ENCODE measurements at regions not wholly inside any gene's neighbourhood (a gene's known extent, or its start where the extent isn't known, plus 50 kb on each side); places are given as distances from the start of the nearest gene placed in this dataset.

DNA sequence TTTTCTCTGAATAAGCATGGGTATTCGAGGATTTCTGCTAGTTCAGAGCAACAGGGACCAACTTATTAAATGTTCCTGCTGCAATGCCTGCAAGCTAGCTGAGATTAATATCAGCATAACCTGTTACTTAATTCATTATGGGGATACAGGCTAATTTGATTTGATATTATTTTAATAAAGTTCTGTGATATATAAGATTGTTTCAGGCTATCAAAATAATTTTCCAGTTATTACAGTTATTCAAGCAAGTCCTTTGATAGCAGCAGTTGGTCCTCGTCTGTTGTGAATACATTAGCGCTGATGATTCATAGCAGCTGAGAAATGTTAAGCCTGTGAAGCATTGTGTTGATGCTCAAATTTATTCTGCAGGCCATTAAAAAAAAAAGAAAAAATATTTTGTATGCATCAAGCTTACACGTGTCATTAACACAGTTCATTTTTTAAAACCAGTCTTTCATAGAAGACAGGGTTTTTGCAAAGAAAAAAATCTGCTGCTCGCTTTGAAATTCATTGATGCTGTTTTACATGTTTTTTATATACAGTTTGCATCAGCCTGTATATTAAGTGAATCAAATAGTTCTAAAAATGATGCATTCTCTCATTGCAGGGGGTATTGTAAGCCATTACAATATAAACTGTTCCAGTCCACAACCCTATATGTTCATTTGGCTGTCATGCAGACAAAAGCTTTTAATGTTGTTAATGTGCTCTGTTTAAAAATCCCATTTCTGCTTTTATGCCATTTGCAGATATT lies 482.5 kb downstream of the BCL11A start:
- CTCF ChIA-PET = no interaction called here

DNA sequence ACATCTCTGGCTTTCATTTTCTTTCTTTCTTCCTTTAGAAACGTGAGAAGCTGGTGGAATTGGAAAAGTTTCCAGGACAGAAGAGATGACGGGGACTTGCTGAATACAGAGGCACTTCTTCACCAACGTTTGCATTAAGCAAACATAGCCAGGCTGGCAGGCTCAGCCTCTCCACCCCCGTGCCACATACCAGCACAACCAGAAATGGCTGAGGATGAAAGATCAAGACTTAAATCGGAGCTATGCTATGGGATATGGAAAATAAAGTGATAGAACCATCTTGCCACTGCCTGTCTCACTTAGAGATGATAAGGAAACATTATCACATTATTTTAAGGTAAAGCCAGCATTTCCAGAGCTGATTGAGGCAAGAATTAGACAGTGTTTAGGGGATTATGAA lies 483.3 kb downstream of the BCL11A start:
- POLR2A ChIA-PET = no interaction called here
- CTCF ChIA-PET = no interaction called here

More for the DNA sequence above, 482.5 kb downstream of the BCL11A start:
- POLR2A ChIA-PET = no interaction called here

DNA sequence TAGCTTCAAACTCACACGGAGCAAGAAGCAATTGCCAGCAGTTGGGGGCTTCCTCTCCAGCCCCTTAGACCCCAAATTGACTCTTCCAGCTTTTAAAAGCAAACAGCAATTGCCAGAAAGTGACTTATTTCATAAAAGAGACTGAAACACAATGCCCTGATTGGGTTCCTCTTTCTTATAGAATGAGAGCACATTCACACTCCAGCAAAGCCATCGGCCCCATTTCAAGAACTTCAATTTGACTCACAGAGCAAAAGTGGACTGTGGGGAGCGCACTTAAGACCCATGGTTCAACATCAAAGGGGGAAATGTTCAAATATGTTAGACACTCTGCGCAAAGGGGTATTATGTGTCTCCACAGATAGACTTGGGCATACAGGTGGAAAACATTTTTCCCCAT lies 484.7 kb downstream of the BCL11A start:
- POLR2A ChIA-PET = no interaction called here
- CTCF ChIA-PET = no interaction called here

DNA sequence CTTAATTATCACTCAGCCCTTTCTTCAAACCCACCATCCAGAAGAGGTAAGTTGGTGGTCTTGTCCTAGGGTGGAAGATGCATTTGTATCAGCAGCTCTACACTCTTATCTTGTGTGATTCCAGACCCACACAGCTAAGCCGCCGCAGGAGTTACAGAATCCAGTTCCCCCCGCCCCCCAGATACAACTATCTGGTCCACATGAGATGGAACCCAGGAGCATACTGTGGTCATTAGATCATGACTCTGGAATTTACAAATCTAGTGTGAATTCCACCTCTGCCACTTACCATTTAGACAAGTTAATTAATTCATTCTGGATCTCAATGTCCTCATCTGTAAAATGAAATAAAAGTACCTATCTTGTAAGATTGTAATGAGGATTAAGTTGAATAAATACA lies 486.4 kb downstream of the BCL11A start:
- POLR2A ChIA-PET = no interaction called here
- CTCF ChIA-PET = no interaction called here

DNA sequence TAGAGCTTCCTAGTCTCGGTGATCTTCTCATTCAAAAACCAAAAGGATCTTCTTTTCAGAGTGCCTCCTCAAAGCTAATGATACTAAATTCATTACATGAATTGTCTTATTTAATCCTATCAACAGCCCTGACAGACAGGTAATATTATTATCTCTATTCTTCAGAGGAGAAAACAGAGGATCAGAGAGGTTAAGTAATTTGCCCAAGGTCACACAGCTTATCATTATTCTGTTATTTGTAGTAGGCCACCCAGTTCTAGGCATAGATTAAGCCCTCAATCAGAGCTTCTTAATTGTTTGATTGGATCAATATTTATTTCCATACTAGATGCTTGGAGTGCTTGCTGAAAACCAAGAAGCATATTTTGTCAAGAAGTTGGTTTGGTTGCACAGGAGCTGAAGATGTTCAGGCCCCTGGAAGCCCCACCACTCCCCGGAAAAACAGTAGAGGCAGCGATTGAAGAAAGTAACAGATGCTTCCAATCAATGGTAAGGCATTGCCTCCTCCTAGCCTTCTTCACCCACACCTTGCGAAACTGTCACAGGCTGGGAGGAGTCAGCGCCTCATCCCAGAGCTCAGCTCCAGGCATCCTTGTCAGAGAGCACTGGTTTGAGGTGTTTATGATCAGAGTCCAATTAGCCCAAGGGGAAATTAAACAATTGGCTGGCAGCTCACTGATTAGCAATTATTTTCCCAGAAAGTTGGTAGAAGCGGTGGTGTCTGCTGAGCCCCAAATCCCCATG lies 487.2 kb downstream of the BCL11A start:
- CTCF ChIA-PET = no interaction called here
- POLR2A ChIA-PET = no interaction called here

DNA sequence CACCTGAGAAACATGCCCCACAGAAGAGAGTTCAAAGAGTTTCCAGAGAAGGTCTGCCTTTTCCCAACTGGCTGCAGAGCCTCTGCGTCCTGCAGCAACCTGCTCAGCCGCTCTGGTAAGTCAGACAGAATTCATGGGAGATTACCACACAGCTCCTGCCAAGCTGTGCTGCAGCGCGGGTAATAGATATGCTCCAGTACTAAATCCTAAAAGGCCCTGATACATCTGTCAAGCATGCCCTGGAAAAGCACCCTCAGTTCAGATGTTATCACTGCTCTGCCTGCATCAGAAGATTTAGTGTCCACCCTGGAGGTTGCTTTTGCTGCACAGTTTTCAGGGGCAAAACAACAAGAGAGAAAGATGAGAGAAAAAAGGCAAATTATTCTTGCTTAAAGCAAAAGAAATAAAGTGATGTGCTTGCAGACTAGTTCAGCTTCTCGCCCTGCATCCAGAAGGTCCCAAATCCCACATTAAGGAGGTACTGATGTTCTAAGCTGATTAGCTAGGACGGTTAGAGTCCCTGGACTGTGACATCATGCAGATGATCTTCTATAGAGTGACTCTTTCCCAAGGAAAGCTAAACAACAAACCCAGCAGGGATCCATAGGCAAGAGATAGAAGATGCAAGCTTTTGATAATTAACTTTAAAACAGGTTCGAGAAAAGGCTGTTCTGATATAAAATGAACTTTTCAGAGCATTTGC lies 488.6 kb downstream of the BCL11A start:
- ChIA-PET POLR2A (no interaction called here), CTCF (no interaction called here)

DNA sequence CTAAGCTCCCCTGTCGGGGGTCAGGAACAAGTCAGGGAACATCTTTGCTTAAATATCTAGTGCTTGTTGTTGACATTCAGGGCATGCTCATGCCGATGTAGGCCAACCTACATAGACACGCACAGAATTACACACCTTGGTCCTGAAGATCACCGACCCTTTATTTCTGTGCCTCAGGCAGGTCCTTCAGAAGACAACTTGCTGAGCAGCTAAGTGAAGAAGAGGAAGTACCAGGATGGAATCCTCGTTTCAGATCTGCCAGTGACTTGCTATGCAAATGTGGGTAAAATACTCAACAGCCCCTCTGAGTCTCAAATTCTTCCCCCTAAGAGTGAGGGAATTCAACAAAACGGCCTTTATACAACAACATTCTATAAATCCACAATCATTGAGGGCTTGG lies 494.7 kb downstream of the BCL11A start:
- ChIA-PET CTCF (no interaction called here), POLR2A (no interaction called here)

DNA sequence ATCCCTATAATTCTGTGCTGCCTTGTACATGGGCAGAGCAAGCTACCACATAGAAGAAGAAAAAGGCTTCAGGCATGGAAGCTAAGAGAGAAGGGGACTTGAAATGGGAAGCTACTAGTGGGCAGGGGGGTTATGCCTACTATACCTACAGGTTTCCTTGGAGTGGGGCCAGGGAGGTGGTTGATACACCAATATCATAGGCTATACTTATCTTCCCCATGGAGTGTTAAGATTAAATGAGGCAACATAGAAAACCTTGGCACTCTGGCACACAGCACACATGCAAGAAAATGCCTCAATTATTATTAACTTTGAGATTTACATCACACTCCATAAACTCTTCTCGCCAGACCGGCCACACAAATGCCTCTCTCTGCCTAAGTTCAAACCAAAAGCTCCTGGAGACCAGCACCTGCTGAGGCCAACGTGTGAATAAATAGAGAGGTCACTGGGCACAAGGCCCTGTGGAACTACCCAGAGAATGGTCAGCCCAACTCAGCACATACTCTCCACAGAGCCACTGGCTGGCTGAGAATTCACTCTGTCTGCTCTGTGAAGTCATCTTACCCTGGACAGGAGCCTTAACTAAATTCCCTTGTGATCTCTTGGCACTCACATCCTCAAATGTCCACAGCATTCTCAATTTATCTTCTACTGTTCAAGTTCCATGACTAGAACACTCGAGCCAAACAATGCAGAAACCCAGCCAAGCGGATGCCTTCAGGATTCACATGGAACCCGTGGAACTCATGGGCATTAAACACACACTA lies 498.7 kb downstream of the BCL11A start:
- ChIA-PET POLR2A (no interaction called here), CTCF (no interaction called here)

DNA sequence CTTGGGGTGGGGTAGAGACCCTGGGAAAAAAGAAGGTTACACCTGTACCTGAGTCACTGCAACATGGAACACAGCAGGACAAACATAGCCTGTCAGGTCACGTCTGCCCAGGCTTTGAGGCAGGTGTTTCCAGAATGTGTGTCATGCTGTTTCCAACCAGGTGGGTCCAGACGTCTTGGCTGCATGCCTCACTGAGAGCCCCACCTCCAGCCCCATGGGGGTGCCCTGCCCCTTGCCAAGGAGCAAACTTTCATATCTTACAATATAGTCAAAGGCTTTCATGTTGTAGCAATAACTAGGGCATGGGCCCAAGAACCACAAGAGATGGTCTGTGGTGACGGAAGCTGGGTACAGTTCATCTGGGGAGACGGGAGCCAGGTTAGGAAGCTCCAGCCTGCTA lies 499.7 kb downstream of the BCL11A start:
- ChIA-PET CTCF (no interaction called here), POLR2A (no interaction called here)

DNA sequence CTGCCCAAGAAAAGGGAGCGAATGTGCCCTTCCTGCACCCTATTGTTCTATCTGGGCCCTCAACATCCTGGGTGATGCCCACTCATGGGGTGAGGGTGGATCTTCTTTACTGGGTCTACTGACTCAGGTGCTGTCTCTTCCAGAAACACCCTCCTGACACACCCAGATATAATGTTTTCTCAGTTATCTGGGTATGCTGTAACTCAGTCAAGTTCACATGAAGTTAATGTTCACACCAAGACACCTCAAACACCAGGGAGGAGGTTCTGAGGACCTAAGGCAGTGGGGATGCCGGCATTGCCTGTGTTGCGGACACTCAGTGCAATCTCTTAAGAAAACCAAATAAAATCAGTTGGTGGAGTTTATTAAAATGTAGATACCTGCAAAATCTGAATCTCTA lies 500.9 kb downstream of the BCL11A start:
- ChIA-PET CTCF (no interaction called here), POLR2A (no interaction called here)

DNA sequence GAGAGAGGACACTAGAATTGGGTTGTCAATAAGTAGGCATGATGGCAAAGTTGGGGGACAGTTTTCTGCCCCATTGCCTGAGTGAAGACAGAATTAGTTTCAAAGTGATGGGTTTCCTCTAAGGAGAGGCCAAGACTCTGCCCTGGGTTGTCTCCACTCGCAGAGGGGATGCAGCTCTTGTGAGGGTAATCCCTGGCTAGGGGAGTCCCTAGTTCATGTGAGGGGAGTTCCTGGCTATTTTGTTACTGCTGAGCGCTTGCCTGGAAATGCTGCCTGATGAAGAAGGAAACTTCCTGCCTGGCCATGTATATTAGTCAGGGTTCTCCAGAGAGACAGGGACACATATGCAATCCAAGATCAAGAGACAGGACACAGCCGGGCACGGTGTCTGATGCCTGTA lies 501.5 kb downstream of the BCL11A start:
- POLR2A ChIA-PET = no interaction called here
- CTCF ChIA-PET = no interaction called here

DNA sequence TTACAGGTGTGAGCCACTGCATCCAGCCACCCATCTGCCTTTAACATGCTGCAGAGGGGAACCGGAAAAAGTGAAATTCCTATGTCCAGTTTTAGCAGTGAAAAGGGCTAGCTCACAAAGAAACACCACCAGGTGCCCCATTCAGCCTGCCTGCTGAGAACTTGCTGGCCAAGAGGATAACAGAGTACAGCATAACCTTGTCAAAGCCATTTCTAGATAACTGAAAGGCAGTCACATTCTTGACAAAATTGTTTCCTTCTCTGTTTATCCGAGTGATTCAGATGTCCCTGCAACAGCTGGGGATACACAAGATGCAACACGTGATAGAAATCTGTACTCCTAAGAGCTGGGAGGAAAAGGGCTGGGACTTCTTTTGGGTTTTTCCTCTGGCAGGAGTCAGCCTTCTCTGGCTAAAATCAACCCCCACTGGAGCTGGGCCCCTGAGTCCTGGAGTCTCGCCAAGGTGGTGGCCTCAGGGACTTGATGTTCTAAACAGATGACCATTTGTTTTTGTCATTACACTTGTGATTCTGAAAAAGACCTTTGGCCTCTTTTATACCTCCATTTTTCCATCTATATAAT lies 505.4 kb downstream of the BCL11A start:
- POLR2A ChIA-PET = no interaction called here
- CTCF ChIA-PET = no interaction called here

DNA sequence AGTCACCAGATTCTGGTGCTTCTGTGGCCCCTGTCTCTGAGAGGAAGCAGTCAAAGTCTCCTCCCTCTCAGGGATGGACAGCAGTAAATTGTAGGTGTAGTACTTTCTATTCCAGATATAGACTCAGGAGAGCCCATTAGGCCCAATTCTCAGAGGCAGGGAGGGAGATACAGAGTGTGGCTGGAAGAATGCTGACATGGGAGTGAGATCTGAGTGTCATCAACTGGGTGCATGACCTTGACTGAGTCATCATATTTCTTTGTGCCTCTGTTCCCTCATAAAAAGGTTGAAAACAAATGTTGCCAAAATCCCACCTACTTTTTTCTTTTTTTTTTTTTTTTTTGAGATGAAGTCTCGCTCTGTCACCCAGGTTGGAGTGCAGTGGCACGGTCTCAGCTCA lies 506.1 kb downstream of the BCL11A start:
- ChIA-PET POLR2A (no interaction called here), CTCF (no interaction called here)

DNA sequence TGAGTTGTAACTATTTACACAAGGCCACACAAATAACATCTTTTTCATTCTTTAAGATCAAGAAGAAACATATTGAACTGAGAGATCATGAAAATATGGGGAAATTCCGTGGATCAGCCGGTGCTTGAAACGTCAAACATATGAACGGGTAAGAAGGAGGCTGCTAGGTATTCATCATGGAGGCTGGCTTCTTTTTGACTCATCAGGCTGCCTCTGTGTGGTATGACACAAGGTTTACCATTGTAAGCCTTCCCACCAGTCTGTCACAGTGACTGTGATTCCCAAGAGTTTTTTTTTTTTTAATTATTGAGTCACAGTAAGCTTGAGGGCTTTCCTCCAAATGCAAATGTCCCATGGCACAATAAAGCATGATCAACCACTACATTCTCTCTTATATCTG lies 506.9 kb downstream of the BCL11A start:
- ChIA-PET CTCF (no interaction called here), POLR2A (no interaction called here)

DNA sequence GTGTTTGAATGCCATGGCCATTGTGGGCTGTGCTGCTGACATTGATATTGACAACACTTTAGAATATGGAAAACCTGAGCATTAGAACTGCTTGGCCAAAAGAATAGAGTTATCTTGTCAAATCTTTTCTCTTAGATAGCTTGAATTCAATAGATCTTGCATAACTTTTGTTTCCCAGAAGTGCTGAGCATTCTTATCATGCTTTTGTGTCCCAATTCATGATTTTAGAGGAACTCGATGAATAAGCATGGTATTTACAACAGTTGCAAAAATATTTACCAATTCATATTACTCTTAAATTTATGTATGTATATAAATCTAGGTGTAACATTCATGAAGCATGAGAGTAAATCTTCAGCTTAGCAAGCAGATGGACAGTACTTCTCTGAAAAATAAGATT lies 508.0 kb downstream of the BCL11A start:
- ChIA-PET POLR2A (no interaction called here), CTCF (no interaction called here)

DNA sequence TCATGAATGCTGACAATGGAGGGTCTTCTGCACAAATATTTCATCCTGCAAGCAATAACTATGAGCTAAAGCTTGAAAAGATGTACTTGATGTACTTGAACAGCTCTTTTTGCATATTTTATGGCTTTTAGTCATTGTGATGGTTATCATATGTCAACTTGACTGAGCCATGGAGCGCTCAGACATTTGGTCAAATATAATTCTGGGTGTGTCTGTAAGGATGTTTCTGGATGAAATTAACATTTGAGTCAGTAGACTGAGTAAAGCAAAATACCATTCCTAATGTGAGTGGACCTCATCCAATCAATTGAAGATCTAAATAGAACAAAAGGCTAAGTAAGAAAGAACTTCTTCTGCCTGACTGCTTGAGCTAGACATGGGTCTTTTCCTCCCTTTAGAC lies 509.0 kb downstream of the BCL11A start:
- CTCF ChIA-PET = no interaction called here
- POLR2A ChIA-PET = no interaction called here

DNA sequence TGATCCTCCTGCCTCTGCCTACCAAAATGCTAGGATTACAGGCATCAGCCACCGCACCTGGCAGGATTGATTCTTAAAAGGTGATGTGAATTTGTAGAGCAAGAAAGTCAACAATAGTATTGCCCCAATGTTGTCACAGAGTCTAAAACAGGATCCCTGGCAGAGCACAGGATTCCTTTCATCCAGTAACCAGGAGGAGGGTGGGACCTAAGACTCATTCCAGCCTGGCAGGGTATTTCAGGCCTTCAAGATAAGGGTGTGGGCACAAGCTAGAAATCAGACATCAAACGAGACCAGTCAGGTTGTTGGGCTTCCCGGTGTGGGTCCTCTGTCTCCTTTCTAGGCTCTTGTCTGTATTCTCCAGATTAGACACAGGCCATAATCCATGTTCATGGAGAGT lies 511.4 kb downstream of the BCL11A start:
- ChIA-PET CTCF (no interaction called here), POLR2A (no interaction called here)

DNA sequence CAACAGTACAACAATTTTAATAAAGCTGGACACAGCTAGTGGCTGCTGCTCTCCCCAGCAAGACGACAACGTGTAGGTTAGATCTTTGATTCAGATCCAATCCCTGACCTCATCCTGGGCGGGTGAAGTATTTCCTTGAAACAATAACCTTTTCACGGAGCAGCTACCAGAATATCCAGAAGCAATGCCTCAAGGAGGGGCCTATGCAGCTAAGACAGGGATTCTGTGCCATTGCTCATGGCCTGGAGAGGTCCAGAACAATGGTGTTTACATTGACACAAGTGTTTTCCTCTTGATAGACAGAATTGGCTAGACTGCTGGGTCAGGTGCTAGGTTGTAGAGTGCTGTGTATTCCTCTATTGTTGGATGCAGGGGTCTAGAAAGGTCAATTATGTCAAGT lies 520.1 kb downstream of the BCL11A start:
- ChIA-PET POLR2A (no interaction called here), CTCF (no interaction called here)

DNA sequence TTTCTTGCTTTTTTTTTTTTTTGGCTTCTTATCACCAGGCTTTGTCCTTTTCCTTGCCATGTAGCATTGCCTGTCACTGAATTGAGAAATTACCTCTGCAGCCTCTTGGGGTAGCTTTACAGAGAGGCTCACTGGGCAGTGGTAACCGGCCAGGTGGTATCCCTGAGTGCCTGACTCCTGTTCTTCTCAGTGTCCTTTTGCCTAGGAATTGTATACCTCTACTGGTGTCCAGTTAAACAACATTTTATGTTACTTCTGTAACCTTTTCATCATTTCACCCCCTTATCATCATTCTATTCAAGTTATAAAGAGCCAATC lies 523.9 kb downstream of the BCL11A start:
- POLR2A ChIA-PET = no interaction called here
- CTCF ChIA-PET = no interaction called here

DNA sequence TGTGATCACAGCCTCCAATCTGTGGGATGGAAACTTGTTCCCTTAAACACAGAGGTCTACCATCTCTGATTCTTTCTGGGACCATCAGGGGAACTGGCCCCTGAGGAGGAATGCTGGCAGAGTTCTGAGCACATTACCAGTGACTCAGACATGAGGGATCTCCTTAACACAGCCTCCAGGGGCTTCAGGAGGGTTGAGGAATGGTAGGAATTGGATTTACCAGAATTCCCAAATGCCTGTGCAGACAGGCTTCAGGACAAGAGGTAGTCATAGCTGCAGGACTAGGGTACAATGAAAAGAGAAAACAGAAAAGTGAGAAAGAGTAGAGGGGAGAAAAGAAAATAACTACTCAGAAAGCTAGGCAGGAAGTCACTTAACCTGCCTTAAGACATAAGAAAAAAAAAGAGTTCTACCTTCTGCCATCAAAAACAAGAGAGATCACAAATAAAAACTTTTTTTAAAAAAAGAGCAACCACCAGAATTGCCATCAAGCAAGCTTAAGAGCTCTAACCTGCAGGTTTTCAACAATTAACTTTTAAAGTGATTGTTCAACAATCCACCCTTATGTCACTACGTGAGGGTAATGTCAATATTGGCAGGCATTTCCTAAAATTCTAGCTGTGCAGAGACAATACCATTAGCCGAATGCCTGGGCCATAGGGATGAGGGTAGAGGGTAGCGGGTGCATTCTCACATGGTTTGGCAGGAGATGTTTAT lies 524.4 kb downstream of the BCL11A start:
- POLR2A ChIA-PET = no interaction called here
- CTCF ChIA-PET = no interaction called here

Measured in activated CD8-positive, alpha-beta memory T cell treated with anti-CD3 and anti-CD28 coated beads for 36 hours (primary cell).